Omental fat pad (tissue), 3 donors: ENCODE measurements at regions not wholly inside any gene's neighbourhood (a gene's known extent, or its start where the extent isn't known, plus 50 kb on each side); places are given as distances from the start of the nearest gene placed in this dataset.

Source experiments
- ATAC-seq: fragments of 150-250 bp; one replicate; pipeline ENCODE4 v1.9.1; 2016; ENCODE audit warnings: mild to moderate bottlenecking, moderate library complexity; ENCODE audit not compliant: low FRiP score
- DNase-seq: peaks from one replicate; pipeline ENCODE4 v3.0.0-alpha.2; 2019; ENCODE audit warnings: low spot score
- CTCF ChIP-seq, 3 donors: fragments of 450-650 bp; IDR thresholded peaks; one replicate each; pipeline ENCODE4 v1.5.1; 2016 to 2017; ENCODE audit warnings: antibody characterized with exemption in 3 of 3, mild to moderate bottlenecking in 3 of 3, moderate library complexity in 2 of 3

GRCh38 chr7:9856668-9857067 lies 1117.0 kb upstream of the PHF14 start:
- no peak for TF ChIP-seq CTCF (IDR thresholded peaks at IDR 0.05)
- no peak for ATAC-seq
- no peak for DNase-seq

- ATAC-seq (no peak), DNase-seq (no peak)
- TF ChIP-seq CTCF (IDR thresholded peaks at IDR 0.05), result no peak
Observed at GRCh38 chr7:9863545-9863944, 1110.1 kb upstream of the PHF14 start.

- DNase-seq (no peak), ATAC-seq (no peak)
- no peak for TF ChIP-seq CTCF (IDR thresholded peaks at IDR 0.05)
Observed at GRCh38 chr7:9869151-9869550, 1104.5 kb upstream of the PHF14 start.

GRCh38 chr7:9869566-9869965 lies 1104.1 kb upstream of the PHF14 start:
- TF ChIP-seq CTCF (IDR thresholded peaks at IDR 0.05), result no peak
- ATAC-seq, result no peak
- no peak for DNase-seq

- ATAC-seq, result no peak
- DNase-seq, result no peak
Observed at GRCh38 chr7:9870674-9871073, 1103.0 kb upstream of the PHF14 start.

GRCh38 chr7:9874182-9874581 lies 1099.5 kb upstream of the PHF14 start:
- DNase-seq (no peak), ATAC-seq (no peak)
- no peak for TF ChIP-seq CTCF (IDR thresholded peaks at IDR 0.05)

More at GRCh38 chr7:9870674-9871073, 1103.0 kb upstream of the PHF14 start:
- no peak for TF ChIP-seq CTCF (IDR thresholded peaks at IDR 0.05)

- no peak for TF ChIP-seq CTCF (IDR thresholded peaks at IDR 0.05)
- DNase-seq (no peak), ATAC-seq (no peak)
Observed at GRCh38 chr7:9876053-9876452, 1097.6 kb upstream of the PHF14 start.
